Activated T-cell treated with anti-CD3 and anti-CD28 coated beads, Interleukin-2, amount 50 U/mL, for 24 hours (primary cell): ENCODE measurements at regions not wholly inside any gene's neighbourhood (a gene's known extent, or its start where the extent isn't known, plus 50 kb on each side); places are given as distances from the start of the nearest gene placed in this dataset.
"Not testable (repeated sequence)": the region's sequence is repeated elsewhere in the genome, so short reads cannot be mapped to it uniquely, and the experiment has no call there.

Experiments
- DNase-seq: peaks from one replicate; pipeline ENCODE4 v3.0.0-alpha.2; 2020
- H3K27ac Mint-ChIP-seq: 2 replicates; pipeline ENCODE4 v1.8.0; 2020; ENCODE audit warnings: mild to moderate bottlenecking, mixed read lengths
- H3K27me3 Mint-ChIP-seq: 2 replicates; pipeline ENCODE4 v1.8.0; 2020; ENCODE audit warnings: mixed read lengths
- H3K36me3 Mint-ChIP-seq: 2 replicates; pipeline ENCODE4 v1.8.0; 2020; ENCODE audit warnings: low read depth, mixed read lengths
- H3K4me1 Mint-ChIP-seq: 2 replicates; pipeline ENCODE4 v1.8.0; 2020; ENCODE audit warnings: low read depth, mixed read lengths
- H3K4me3 Mint-ChIP-seq: 2 replicates; pipeline ENCODE4 v1.8.0; 2020; ENCODE audit warnings: mild to moderate bottlenecking, moderate library complexity, mixed read lengths
- H3K9me3 Mint-ChIP-seq: 2 replicates; pipeline ENCODE4 v1.8.0; 2020; ENCODE audit warnings: mixed read lengths

- H3K4me3 Mint-ChIP-seq, result no peak overlapping the region
- no peaks in the 10 kb centered on the region for H3K27me3 Mint-ChIP-seq
- H3K9me3 Mint-ChIP-seq, result peaks cover 9% of the 10 kb centered on the region
- DNase-seq, result no peak
- H3K27ac Mint-ChIP-seq, result no peak overlapping the region
- no peaks in the 10 kb centered on the region for H3K36me3 Mint-ChIP-seq
- H3K4me1 Mint-ChIP-seq, result no peaks in the 10 kb centered on the region
These were observed 333.7 kb upstream of the CNTN6 start for GRCh38 chr3:759106-759505.

- not testable (repeated sequence) for H3K27ac Mint-ChIP-seq, H3K27me3 Mint-ChIP-seq, H3K4me3 Mint-ChIP-seq, H3K36me3 Mint-ChIP-seq, H3K4me1 Mint-ChIP-seq, DNase-seq
- peaks cover 13% of the 10 kb centered on the region for H3K9me3 Mint-ChIP-seq
These were observed 319.4 kb upstream of the CNTN6 start for GRCh38 chr3:773433-773832.

GRCh38 chr3:775178-775880 is 317.5 kb upstream of the CNTN6 start:
- Mint-ChIP-seq H3K9me3 (peaks cover 11% of the 10 kb centered on the region), H3K27me3 (no peaks in the 10 kb centered on the region), H3K4me3 (no peak overlapping the region)

GRCh38 chr3:780505-780904 is 312.3 kb upstream of the CNTN6 start:
- no peak overlapping the region for H3K4me3 Mint-ChIP-seq
- no peak for DNase-seq

More at GRCh38 chr3:775178-775880, 317.5 kb upstream of the CNTN6 start:
- H3K4me1 Mint-ChIP-seq, result no peaks in the 10 kb centered on the region
- H3K36me3 Mint-ChIP-seq, result no peaks in the 10 kb centered on the region
- DNase-seq, result no peak
- no peak overlapping the region for H3K27ac Mint-ChIP-seq

GRCh38 chr3:791442-791841 is 301.4 kb upstream of the CNTN6 start:
- Mint-ChIP-seq H3K9me3 (no peaks in the 10 kb centered on the region), H3K27ac (no peak overlapping the region), H3K4me1 (no peaks in the 10 kb centered on the region), H3K4me3 (no peak overlapping the region), H3K36me3 (no peaks in the 10 kb centered on the region), H3K27me3 (no peaks in the 10 kb centered on the region)
- DNase-seq, result no peak

More at GRCh38 chr3:780505-780904, 312.3 kb upstream of the CNTN6 start:
- H3K9me3 Mint-ChIP-seq, result peaks cover 10% of the 10 kb centered on the region
- H3K36me3 Mint-ChIP-seq, result no peaks in the 10 kb centered on the region
- no peak overlapping the region for H3K27ac Mint-ChIP-seq
- H3K27me3 Mint-ChIP-seq, result no peaks in the 10 kb centered on the region
- H3K4me1 Mint-ChIP-seq, result no peaks in the 10 kb centered on the region

GRCh38 chr3:792630-793029 is 300.2 kb upstream of the CNTN6 start:
- no peak overlapping the region for H3K27ac Mint-ChIP-seq
- no peaks in the 10 kb centered on the region for H3K36me3 Mint-ChIP-seq

GRCh38 chr3:804211-804610 is 288.6 kb upstream of the CNTN6 start:
- no peaks in the 10 kb centered on the region for H3K4me1 Mint-ChIP-seq
- no peak overlapping the region for H3K4me3 Mint-ChIP-seq
- H3K27me3 Mint-ChIP-seq, result no peaks in the 10 kb centered on the region
- H3K9me3 Mint-ChIP-seq, result peaks cover 2% of the 10 kb centered on the region
- no peaks in the 10 kb centered on the region for H3K36me3 Mint-ChIP-seq
- DNase-seq, result no peak
- no peak overlapping the region for H3K27ac Mint-ChIP-seq

More at GRCh38 chr3:792630-793029, 300.2 kb upstream of the CNTN6 start:
- Mint-ChIP-seq H3K27me3 (no peaks in the 10 kb centered on the region), H3K4me1 (no peaks in the 10 kb centered on the region), H3K4me3 (no peak overlapping the region), H3K9me3 (no peaks in the 10 kb centered on the region)
- DNase-seq, result no peak

- DNase-seq, result no peak
- Mint-ChIP-seq H3K4me1 (no peaks in the 10 kb centered on the region), H3K9me3 (peaks cover 2% of the 10 kb centered on the region), H3K27me3 (no peaks in the 10 kb centered on the region), H3K27ac (no peak overlapping the region), H3K36me3 (no peaks in the 10 kb centered on the region), H3K4me3 (no peak overlapping the region)
These were observed 287.5 kb upstream of the CNTN6 start for GRCh38 chr3:805326-805725.

- Mint-ChIP-seq H3K27ac (no peak overlapping the region), H3K36me3 (no peaks in the 10 kb centered on the region), H3K9me3 (peaks cover 2% of the 10 kb centered on the region), H3K4me1 (no peaks in the 10 kb centered on the region), H3K27me3 (no peaks in the 10 kb centered on the region), H3K4me3 (no peak overlapping the region)
- DNase-seq, result no peak
These were observed 286.8 kb upstream of the CNTN6 start for GRCh38 chr3:806006-806405.

GRCh38 chr3:816605-817004 is 276.2 kb upstream of the CNTN6 start:
- Mint-ChIP-seq H3K36me3 (no peaks in the 10 kb centered on the region), H3K9me3 (peaks cover 12% of the 10 kb centered on the region), H3K27ac (no peak overlapping the region), H3K27me3 (no peaks in the 10 kb centered on the region), H3K4me1 (no peaks in the 10 kb centered on the region), H3K4me3 (no peak overlapping the region)
- DNase-seq, result no peak

GRCh38 chr3:834679-835078 is 258.1 kb upstream of the CNTN6 start:
- DNase-seq, result no peak
- H3K9me3 Mint-ChIP-seq, result peaks cover 12% of the 10 kb centered on the region
- no peak overlapping the region for H3K27ac Mint-ChIP-seq
- H3K36me3 Mint-ChIP-seq, result no peaks in the 10 kb centered on the region
- H3K4me3 Mint-ChIP-seq, result no peak overlapping the region
- H3K27me3 Mint-ChIP-seq, result no peaks in the 10 kb centered on the region
- no peaks in the 10 kb centered on the region for H3K4me1 Mint-ChIP-seq

- no peak overlapping the region for H3K27ac Mint-ChIP-seq
These were observed 257.7 kb upstream of the CNTN6 start for GRCh38 chr3:835096-835495.

GRCh38 chr3:839981-840380 is 252.8 kb upstream of the CNTN6 start:
- no peaks in the 10 kb centered on the region for H3K4me1 Mint-ChIP-seq
- no peak overlapping the region for H3K4me3 Mint-ChIP-seq
- H3K27ac Mint-ChIP-seq, result no peak overlapping the region
- H3K27me3 Mint-ChIP-seq, result no peaks in the 10 kb centered on the region
- peaks cover 5% of the 10 kb centered on the region for H3K9me3 Mint-ChIP-seq
- no peak for DNase-seq
- H3K36me3 Mint-ChIP-seq, result no peaks in the 10 kb centered on the region

More at GRCh38 chr3:835096-835495, 257.7 kb upstream of the CNTN6 start:
- no peak for DNase-seq
- H3K4me3 Mint-ChIP-seq, result no peak overlapping the region
- no peaks in the 10 kb centered on the region for H3K4me1 Mint-ChIP-seq
- no peaks in the 10 kb centered on the region for H3K27me3 Mint-ChIP-seq
- peaks cover 12% of the 10 kb centered on the region for H3K9me3 Mint-ChIP-seq
- no peaks in the 10 kb centered on the region for H3K36me3 Mint-ChIP-seq

GRCh38 chr3:851098-851790 is 241.6 kb upstream of the CNTN6 start:
- no peak overlapping the region for H3K4me3 Mint-ChIP-seq
- no peaks in the 10 kb centered on the region for H3K27me3 Mint-ChIP-seq
- peaks cover 6% of the 10 kb centered on the region for H3K9me3 Mint-ChIP-seq
- H3K27ac Mint-ChIP-seq, result no peak overlapping the region
- no peak for DNase-seq
- no peaks in the 10 kb centered on the region for H3K4me1 Mint-ChIP-seq
- H3K36me3 Mint-ChIP-seq, result no peaks in the 10 kb centered on the region

GRCh38 chr3:852033-852432 is 240.8 kb upstream of the CNTN6 start:
- Mint-ChIP-seq H3K4me3 (no peak overlapping the region), H3K27ac (no peak overlapping the region), H3K27me3 (no peaks in the 10 kb centered on the region), H3K36me3 (no peaks in the 10 kb centered on the region), H3K9me3 (peaks cover 6% of the 10 kb centered on the region), H3K4me1 (no peaks in the 10 kb centered on the region)
- no peak for DNase-seq
